Superior temporal gyrus (tissue), 1 donor: ENCODE measurements at regions not wholly inside any gene's neighbourhood (a gene's known extent, or its start where the extent isn't known, plus 50 kb on each side); places are given as distances from the start of the nearest gene placed in this dataset.
A peak's percentile ranks its signal among the peaks of the same experiment; 100 is the strongest.

Experiments
- DNase-seq: peaks from one replicate; pipeline ENCODE4 v3.0.0-alpha.2; 2016; ENCODE audit errors: extremely low spot score

DNA sequence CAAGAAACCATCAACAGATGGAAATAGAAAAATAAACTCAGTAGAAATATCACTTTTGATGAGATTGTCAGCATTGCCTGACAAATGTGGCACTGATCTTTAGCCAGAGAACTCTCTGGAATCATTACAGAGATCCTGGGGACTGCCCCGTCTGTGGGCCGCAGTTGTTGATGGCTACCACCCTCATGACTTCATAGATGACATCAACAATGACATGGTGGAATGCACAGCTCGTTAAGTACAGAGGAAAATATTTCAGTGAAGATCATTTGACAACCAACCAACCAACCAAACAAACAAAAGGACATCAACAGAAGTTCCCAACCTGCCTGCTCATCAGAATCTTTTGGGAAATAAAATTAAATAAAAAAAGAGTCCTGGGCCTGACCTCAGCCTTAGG is 132.6 kb downstream of the UCHL1 start:
- DNase-seq: no peak

DNA sequence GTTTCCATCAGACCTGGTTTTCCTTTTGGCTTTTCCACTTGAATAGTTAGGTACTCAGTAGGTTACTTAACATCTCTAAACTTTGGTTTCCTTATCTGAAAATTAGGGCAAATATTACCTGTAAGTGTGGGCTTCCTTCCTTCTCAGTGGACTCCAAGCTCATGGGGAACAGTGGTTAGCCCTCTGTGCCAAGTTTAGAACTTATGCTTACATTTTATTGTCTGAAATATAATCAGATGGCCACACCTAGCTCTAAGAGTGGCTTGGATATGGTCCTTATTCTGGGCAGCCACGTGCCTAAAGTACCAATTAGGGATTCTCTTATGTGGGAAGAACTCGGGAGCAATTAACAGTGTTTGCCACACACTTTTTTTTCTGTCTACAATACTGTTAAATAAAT is 133.9 kb downstream of the UCHL1 start:
- no peak for DNase-seq

DNA sequence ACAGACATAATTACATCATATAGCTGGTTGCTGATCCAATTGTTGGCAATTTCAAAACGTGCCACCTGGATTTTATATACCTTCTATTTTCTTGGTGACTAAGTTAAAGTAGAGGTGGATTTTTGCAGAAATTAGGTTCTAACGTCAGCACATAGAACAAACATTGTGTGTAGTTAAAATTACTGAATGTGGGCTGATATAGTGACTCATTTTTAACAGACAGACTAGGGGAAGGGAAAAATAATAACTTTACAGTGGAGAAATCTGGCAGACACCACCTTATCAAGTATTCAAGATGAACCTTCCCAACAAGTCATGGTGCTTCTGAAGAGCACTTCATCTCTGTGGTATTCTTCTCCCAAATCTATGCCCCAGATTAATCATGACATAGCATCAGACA is 134.5 kb downstream of the UCHL1 start:
- DNase-seq: no peak

DNA sequence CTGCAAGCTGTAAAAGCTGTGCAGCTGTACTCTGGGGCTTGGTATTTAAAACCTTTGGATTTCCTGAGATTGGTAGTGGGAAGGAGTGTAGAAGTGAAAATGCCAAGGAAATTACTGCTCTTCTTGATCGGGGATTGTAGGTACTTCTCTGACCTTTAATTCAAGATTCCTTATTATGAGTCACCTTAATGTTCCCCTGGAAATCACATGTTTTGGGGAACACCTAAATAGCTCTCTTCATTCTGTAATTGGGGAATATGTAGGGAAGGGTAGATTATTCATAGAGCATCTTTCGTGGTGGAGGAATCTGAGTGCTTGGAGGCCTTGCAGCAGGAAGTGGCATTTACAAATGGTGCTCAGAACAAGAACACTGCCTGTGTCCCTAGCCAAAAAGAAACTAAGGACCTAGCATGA is 137.8 kb downstream of the UCHL1 start:
- no peak for DNase-seq

DNA sequence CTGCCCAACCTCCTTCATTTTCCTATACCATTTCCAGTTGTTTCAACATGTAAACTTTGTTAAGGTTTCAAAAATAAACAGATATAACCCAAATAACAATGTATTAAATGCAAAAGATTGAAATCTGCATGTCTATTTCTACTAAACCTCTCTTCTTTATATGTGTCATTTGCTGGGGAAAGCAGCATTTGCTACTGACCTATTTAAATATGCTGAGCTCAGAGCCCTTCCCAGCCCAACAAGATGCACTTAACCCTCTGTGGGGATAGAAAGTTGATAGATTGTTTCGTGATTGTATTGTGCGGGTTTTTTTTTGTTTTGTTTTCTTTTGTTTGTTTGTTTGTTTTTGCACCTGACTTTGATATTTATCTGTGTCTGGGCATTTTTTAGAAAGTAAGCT is 139.5 kb downstream of the UCHL1 start:
- DNase-seq: peak; percentile 63

DNA sequence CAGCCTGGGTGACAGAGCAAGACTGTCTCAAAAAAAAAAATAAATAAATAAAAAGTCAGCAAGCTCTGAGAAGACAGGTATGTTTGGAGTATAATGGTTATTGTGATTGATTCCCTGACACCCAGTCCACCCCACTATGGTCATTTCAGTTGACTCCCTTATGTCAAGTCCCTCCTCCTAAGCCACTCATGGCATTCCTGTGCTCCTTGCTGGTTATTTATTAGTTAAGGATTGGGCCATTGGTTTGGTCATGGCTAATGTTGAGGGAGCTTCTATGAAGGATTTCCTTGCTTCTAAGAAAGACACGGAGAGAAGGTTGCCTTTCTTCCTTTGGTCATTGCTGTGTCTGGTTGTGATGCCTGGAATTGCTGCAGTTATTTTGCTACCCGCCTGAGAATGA is 140.1 kb downstream of the UCHL1 start:
- no peak for DNase-seq

DNA sequence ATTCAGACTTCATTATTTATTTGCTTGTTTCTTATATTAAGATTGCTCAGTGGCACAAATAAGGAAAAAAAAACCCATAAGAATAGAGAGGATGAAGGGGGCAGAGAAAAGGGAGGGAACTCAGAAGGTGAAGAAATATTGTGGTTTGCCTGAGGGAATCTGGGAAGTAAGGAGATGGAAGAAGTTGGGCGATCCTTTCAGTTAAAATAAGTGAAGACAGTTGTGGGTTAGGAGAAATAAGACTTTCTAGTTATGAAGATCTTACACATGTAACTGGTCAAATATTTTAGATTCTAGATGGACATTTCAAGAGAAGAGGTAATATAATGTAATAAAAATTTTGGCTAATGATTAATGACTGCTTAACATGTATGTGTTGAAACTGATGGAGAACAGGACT is 138.7 kb upstream of the LIMCH1 start:
- no peak for DNase-seq

DNA sequence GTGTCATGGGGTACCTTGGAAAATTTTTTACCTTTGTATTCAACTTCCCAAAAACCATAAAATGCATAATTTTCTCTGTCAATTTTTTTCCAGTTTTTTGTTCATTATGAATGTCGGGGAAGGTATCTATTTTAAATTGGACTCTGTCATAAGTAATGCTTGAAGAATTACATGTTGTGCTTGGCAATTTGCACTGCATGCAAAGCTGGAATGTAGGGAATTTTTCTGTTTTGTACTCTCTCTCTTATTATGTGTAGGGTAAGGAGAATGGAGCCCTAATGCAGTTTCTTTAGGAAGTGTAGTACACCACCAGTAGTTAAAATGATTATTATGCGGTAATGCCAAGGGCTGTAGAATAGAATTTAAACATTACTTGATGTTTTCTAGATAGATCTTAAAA is 137.7 kb upstream of the LIMCH1 start:
- DNase-seq: no peak

DNA sequence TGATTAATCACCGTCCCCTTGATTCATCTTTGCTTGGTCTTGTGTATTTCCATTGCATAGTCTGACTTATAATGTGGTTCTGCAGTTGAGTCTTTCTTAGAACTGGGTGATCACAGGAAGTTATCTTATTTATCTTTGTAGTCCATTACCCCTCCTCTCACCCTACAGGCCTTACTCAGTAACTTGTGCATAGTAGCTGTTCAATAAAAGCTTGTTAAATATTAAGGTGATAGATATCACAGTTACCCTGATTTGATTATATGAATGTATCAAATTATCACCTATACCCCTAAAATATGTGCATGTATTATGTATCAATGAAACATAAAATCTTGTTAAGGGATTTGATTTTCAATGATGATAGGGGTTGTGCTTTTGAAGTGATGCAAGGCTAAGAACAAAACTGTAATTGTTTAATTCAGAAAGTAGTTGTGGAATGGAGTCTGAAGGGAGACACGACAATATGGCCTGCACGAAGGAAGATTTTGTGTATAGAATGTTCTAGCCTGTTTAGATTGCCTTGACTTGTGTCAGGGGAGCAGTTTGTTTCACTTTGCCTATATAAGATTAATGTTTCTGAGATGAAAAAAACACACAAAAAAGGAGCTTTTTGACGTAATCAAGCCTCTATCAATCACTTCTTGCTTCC is 132.4 kb upstream of the LIMCH1 start:
- no peak for DNase-seq

DNA sequence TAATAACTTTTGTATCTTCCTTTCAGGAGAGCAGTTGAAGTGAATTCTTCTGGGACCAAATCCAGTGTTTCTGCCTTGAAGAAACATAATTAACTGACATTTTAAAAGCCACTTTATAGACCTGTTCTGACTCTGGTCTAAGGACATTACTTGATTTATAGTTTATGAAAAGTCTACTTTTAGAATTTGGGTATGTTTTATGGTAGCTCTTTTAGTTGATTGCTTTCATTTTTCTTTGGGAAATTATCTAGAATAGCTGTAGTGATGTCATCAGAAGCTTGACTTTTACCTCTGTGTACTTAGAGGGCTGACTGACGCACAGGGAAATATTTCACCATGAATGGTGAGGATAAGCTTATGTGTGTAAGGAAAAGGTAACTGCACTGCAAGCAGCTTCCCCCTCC is 131.8 kb upstream of the LIMCH1 start:
- no peak for DNase-seq

DNA sequence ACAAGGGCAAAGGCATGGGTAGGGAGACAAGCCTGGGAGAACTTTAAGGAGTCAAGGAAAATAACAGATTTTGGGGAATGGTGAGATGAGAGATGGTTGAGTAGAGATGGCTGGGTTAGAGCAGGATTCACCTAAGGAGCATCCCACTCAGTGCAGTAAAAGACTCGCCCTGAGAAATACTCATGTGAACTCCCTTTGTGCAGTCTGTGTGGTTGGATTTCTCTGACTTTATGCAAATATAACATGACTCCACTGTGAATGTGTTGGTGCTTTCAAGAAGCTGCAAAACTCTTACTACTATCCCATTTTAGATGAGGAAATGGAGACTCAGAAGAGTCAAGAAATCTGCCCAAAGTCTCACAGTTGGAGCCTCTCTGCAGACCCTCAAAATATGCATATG is 129.8 kb upstream of the LIMCH1 start:
- no peak for DNase-seq

DNA sequence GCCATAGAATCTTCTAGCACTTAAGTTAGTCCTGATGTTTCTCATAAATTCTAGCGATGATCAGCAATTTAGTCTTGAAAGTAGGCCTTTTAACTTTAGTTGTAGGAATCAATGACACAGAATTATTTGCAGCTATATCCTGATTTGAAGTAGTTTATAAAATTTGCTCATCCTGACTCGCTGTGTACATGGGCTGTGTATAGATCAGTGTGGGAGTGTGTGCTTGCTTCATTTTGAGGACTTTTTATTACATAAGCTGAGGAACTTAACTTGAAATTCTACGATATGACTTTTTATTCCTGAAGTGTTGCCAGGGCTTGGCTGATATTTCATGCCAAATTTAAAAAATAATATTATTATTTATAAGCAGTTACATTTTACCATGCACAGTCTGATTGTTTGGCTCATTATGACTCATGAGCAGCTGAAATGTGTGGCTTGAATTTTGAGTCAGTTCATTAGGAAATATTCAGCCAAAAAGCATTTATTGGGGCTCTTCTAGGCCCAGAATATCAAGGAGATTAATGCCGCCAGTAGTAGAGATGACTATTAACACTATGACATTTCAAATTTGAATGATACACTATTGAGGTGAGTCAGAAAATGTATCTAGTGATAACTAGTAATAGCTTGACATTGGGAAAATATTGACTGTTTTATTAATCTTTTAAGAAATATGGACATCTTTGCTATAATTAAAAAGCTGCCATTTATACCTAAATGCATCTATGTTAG is 128.9 kb upstream of the LIMCH1 start:
- DNase-seq: no peak

DNA sequence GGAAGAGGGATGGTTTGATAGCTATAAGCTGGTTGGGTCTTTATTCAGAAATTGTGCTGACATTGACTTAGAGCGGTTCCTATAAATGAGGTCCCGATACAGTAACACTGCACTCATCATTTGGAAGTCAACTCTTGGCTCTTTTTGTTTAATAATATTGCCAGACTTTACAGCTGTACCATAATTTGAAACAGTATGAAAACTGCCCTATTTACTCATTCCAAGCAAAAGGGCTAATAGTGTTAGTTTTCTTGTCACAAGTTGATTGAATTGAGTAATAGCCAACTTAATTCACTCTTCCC is 128.4 kb upstream of the LIMCH1 start:
- DNase-seq: no peak

DNA sequence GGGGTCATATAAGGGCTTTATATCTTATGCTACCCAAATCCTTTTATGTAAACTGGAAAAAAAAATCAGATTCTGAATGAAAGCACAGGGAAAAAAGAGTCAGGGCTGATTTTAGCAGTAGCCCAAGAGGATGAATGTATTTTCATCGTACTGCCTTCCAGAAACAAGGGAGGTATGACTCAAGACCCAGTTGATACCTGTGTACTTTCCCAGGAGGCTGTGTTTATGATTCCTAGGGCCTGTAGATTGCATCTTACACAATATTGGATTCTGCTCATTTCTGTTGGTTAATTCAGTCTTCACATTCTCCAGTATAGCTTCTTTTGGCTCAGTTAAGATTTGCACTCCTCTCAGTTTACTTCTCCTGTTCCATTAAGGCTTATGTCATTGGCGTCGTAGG is 127.9 kb upstream of the LIMCH1 start:
- DNase-seq: no peak

DNA sequence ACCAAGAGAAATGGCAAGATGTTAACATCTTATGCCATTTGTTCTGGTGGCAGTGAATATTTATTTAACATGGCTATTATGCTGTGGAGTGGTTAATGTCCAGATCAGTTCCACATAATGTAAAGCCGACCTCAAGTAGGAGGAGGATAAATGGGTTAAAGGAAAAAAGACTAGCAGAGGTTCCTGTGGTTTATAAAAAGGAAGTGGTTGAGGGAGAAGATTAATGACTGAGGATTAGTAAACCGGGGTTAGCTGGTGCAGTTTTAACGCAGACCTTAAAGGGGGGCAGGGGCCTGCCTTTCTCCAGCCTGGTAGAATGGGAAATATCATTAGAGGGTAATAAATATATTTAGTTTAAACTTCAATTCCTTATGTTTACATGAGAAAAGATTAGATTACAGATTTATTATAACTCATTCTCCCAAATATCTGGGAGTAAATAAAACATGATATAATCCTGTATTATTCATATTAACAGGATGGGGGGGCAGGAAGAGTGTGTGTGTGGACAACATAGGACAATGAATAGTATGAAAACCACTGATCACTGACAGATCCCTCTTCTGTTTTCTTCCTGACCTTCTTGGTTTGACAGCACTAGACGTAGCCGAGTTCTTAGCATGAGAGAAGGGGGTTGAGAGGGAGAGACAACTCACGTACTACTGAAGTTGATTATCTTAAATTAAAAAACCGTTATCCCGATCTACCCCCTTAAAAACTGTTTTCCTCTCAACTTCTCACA is 124.1 kb upstream of the LIMCH1 start:
- DNase-seq: no peak

DNA sequence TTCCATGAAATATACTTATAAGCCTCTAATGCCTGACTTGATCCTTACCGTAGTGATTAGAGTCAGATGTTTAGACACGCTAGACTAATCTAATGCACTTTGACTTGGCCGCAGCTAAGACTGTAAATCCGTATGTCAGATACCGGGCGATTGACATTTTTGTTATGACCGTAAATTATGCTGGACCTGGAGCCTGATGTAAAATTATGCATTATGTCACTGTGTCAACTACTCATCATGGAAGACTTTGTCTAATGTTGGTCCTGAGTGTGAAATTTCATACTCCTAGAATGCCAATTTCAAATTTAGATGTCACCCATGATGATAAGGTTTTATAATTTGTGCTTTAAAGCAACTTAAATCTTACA is 123.6 kb upstream of the LIMCH1 start:
- no peak for DNase-seq

DNA sequence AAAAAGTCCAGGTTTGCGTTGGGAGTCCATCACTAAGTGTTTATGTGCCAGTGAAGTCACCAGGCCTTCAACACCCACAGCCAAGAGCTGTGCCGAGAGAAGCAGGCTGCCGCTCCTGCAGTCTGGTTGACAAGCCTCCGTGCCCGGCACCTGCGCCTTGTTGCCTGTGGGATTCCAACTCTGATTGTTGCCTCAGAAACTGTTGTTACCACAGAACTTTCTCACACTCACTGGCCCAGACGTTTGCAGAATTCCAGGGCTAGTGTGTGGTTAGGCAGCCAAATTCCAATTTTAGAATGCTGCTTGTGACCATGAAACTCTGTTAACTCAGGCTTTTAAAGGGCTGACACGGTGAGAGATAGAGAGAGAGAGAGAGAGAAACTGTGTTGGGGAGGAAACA is 119.5 kb upstream of the LIMCH1 start:
- DNase-seq: peak; percentile 78

DNA sequence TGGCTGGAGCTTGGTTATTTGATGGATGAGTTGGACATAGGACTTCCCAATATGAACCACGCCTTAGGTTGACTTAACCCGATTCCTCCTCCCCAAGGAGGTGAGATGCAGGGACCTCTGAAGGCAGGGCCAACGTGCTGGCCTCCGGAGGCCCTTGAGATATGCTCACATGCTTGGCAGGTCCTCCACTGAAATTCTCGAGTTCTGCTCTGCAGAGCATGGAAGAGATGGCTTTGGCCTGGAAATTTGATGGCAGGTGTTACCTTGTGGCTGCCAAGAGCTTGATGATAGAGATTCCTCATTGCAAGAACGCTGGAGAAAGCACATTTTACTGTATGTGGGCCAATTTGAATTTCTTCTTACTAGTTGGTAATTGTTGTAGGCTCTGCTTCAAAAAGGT is 117.4 kb upstream of the LIMCH1 start:
- DNase-seq: peak; percentile 50

DNA sequence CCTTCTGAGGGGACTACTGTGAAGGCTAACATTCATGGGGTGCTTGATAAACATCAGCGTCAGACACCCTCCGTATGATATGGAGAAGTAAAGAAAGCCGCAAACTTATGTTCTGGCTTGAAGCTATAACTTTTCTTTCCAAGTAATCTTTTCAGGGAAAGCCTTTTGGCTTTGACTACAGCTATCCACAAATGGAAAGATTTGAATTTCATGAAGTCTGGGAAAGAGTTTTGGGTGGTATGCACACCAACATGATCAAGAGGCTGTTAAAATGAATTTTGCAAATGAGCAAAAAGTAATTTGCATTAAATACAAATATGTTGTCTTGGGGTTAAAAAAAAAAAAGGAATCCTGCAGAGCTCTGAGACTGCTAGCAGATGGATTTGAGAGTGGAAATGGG is 114.8 kb upstream of the LIMCH1 start:
- no peak for DNase-seq

DNA sequence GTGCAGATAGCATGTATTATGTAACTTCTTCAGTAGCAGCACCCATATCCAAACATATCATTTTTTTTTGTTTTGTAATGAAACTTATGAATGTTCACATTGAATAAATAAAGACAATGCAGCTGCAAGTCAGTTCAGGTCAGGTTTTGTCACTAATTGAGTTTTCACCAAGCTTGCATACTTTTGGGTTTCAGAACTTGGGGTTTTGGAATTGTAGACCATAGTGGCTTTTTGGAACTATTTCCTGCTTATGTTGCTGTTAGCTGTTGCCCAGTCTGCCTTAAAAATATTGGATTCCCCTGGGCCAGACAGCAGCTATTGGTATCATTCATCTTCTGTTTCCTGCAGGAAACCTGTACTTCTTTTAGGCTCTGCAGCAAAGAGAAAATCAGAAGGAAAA is 113.4 kb upstream of the LIMCH1 start:
- no peak for DNase-seq

DNA sequence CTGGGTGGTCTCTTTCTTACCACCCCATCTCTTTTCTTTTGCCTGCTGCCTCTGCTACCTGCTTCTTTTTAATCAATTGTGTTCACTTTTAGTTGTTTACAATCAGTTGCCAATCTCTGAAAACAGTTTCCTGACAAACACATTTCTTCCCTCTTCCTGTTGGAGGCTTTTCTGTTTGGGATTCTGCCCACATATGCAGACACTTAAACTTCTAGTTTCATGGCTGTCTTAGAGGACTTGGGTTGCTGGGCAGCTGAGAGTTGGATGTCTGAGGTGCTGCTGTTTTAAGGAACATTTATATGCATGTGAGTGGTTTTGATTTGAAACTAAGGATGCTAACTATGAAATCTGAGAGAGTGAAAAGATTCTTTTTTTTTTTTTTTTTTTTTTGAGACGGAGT is 112.3 kb upstream of the LIMCH1 start:
- DNase-seq: no peak

DNA sequence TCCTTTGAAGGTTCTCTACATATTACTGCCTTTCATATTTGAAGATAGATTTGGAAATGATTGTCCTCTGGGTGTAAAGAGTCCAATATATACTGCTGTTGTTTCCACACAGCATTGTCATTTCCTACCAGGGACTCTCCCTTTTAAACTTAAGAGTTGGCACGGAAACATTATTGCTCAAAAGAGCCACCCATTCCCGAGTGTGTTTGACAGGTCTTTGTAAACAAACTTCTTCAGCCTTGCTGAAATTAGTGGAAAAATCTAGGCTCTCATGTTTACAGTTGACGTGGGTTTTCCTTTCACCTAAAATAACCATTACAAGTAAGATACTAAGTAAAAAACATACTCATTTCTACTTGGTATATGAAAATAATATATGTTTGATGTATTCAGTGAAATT is 111.4 kb upstream of the LIMCH1 start:
- DNase-seq: peak; percentile 48

DNA sequence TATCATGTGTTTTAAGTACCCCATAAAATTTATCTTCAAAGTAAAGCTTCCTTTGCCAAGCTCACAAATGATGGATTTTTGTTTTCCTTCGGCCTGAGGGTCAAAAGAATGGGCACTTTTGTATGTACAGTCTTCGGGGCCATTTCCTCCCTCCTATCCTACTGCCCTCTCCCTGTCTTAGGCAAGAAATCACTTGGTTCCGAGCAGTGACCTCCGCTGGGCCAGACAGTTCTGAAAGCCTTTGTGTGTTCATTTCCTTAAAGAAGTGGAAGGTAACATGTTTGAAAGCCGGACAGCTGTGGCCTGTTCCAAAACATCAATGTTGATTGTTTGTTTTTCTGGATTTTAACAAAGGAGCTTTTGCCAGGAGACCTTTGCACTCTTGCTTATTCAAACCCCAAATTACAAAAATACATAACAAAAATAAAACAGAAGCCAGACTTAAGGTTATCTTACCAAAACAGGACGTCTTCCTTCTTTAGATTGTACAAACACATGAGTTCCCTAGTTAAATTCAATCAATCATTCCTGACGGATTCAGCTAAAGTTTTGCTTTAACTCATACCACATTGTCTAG is 110.6 kb upstream of the LIMCH1 start:
- DNase-seq: peak; percentile 51
